HUES48 (cell line): ENCODE measurements at regions not wholly inside any gene's neighbourhood (a gene's known extent, or its start where the extent isn't known, plus 50 kb on each side); places are given as distances from the start of the nearest gene placed in this dataset.

Source experiments
- H3K27ac ChIP-seq: one replicate; pipeline ENCODE4 v1.7.0; 2013; ENCODE audit warnings: low read depth, low read length, inconsistent platforms
- H3K27me3 ChIP-seq: 2 replicates; pipeline ENCODE4 v1.6.1; 2013; ENCODE audit warnings: mild to moderate bottlenecking, low read length; ENCODE audit not compliant: control insufficient read depth, insufficient read depth
- H3K36me3 ChIP-seq: 2 replicates; pipeline ENCODE4 v1.6.1; 2013; ENCODE audit warnings: low read length; ENCODE audit not compliant: control insufficient read depth, insufficient read depth
- H3K4me1 ChIP-seq: 2 replicates; pipeline ENCODE4 v1.6.1; 2013; ENCODE audit warnings: mild to moderate bottlenecking, low read length; ENCODE audit not compliant: control insufficient read depth, insufficient read depth
- H3K4me3 ChIP-seq: 2 replicates; pipeline ENCODE4 v1.5.1; 2013; ENCODE audit warnings: mild to moderate bottlenecking, low read depth, low read length
- H3K9ac ChIP-seq: 2 replicates; pipeline ENCODE4 v1.6.1; 2013; ENCODE audit warnings: mild to moderate bottlenecking, low read depth, low read length, moderate library complexity
- H3K9me3 ChIP-seq: 2 replicates; pipeline ENCODE4 v1.6.1; 2013; ENCODE audit warnings: low read length; ENCODE audit not compliant: control insufficient read depth, insufficient read depth

GRCh38 chr9:88326936-88327335 lies 61.3 kb upstream of the SPIN1 start:
- no peaks in the 10 kb centered on the region for H3K4me1 ChIP-seq
- H3K9ac ChIP-seq, result no peak overlapping the region
- H3K27ac ChIP-seq, result no peak overlapping the region
- H3K27me3 ChIP-seq, result no peaks in the 10 kb centered on the region
- H3K9me3 ChIP-seq, result no peaks in the 10 kb centered on the region
- no peak overlapping the region for H3K4me3 ChIP-seq
- no peaks in the 10 kb centered on the region for H3K36me3 ChIP-seq

DNA sequence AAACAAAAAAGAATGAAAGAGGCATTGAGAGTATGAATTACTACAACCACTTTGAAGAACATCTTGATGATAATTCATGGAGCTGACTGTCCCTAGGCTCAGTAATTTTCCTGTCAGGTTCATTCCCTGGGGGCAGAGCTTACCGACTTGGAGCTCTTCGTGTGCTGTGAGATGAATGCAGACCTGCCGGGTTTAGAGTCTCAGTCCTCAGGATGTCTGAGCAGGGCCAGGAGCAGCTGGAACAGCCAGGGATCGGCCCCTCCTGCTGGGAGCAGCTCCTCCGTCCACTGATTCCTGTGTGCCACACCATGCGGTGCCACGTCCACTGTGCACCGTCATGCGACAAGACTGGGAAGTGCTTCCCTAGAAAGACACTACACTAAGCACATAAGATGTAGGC lies 62.2 kb upstream of the SPIN1 start:
- Histone ChIP-seq H3K9ac (no peak overlapping the region), H3K4me3 (no peak overlapping the region), H3K4me1 (no peaks in the 10 kb centered on the region)

DNA sequence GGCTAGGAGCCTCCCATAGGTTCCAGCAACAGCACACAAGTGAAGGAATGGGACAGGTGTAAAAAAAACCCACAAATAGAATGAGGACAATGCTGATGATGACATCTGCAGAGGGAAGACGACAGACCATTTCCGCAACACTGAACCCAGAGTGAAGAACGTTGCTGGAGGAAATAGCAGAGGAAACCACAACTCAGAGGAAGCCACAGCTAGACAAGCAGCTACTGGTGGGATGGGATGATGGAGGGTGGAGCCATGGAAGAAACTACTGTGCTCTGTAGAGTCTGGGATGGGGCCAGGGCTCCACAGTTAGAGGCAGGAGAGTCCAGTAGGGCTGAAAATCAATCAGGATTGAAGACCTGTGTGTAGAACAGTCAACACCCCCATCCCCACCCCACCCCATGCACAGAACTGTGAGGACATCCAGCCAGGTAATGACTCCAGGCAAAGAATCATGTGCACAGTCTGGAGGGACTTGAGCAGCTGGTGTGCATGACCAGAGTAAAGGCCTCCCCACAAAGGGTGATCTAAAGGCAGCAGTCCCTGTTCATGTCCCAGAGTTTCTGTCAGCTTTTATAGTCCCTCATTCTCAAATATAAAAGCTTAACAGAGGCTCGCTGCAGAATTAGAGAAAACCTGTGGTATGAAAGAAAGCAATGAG lies 65.2 kb upstream of the SPIN1 start:
- Histone ChIP-seq H3K9ac (no peak overlapping the region), H3K27ac (no peak overlapping the region)

More for the DNA sequence above, 62.2 kb upstream of the SPIN1 start:
- no peaks in the 10 kb centered on the region for H3K27me3 ChIP-seq
- no peak overlapping the region for H3K27ac ChIP-seq
- no peaks in the 10 kb centered on the region for H3K36me3 ChIP-seq
- no peaks in the 10 kb centered on the region for H3K9me3 ChIP-seq

DNA sequence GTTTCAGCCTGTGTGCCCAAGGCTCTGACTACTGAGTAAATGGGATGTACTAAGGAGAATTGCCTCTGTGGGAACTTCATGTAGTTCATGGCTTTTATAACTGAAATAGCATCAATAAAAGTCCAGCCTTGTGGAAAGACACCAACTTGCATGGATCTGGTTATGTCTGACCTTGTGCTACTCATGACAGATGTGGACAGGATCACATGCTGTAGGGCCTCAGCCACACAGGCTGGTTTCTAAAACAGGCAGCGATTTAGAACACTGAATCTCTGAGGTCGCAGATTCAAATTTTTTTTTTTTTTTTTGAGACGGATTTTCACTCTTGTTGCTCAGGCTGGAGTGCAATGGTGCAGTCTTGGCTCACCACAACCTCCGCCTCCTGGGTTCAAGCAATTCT lies 66.5 kb upstream of the SPIN1 start:
- H3K36me3 ChIP-seq, result no peaks in the 10 kb centered on the region
- no peak overlapping the region for H3K27ac ChIP-seq
- H3K9ac ChIP-seq, result no peak overlapping the region
- no peak overlapping the region for H3K4me3 ChIP-seq
- no peaks in the 10 kb centered on the region for H3K4me1 ChIP-seq
- no peaks in the 10 kb centered on the region for H3K27me3 ChIP-seq
- H3K9me3 ChIP-seq, result no peaks in the 10 kb centered on the region

More for the DNA sequence above, 65.2 kb upstream of the SPIN1 start:
- Histone ChIP-seq H3K9me3 (no peaks in the 10 kb centered on the region), H3K4me1 (no peaks in the 10 kb centered on the region), H3K4me3 (no peak overlapping the region), H3K27me3 (no peaks in the 10 kb centered on the region), H3K36me3 (no peaks in the 10 kb centered on the region)

DNA sequence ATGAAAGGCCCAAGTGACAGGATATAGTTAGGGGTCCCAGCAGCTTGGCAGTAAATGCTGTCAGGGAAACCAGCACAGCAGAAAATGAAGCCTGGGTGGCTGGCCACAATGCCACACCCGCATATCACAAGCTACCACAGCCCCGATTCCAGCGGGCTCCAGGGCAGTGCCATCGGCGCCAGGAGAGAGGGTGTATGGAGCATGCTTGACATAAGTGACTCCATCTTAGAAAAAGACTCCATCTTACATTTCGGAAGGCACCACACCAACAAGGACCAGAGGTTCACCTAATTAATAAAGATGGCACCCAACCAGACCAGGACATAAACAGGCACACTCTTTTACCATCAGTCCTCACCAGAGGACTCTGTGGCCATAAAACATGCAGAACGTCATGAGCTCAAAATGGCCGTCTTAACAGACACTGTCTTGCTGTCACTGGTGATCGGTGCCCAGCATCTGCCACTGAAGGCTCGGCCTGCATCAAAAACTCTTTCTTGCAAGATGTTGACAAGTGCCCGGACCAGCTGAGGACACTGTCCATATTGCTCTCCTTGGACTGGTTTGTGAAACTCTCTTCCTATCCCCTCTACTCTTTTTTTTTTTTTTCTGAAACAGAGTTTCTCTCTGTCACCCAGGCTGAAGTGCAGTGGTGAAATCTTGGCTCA lies 67.4 kb upstream of the SPIN1 start:
- Histone ChIP-seq H3K4me1 (no peaks in the 10 kb centered on the region), H3K27me3 (no peaks in the 10 kb centered on the region), H3K4me3 (no peak overlapping the region), H3K9me3 (no peaks in the 10 kb centered on the region), H3K9ac (no peak overlapping the region), H3K36me3 (no peaks in the 10 kb centered on the region), H3K27ac (no peak overlapping the region)

DNA sequence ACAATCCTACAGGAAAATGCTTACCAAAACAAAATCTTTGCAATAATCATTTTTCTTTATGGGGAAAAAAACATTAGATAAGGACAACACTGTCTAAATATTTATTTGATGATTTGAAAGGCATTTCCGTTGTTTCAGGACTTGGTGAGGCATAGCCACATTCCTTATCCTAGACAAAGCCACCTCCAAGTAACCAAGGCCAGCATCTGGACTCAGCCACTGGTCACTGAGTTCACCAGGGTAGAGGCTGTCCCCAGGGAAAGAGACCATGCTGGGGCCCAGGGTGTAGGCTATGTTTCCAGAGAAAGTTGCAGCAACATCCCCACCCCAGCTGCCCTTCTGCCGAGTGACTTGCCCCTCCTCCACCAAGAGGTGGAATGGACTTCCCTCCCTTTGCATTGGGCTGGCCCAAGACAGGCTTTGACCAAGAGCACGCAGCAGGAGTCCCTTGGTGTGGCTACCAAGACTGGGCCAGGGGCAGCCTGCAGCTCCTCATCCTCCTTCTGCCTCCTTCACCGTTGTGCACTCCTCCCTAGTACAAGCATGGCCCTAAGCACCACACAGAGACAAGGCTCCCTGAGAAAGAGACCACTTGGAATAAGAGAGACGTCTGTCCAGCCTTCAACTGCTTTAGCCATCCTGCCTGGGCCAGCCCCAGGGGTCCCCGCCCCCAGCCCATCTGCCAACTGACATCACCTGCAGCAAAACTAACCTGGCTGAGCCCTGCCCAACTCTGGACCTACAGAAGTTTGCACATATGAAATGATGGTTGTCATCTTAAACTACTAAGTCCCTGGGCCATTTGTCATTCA lies 68.1 kb upstream of the SPIN1 start:
- H3K36me3 ChIP-seq, result no peaks in the 10 kb centered on the region
- no peak overlapping the region for H3K9ac ChIP-seq
- H3K27me3 ChIP-seq, result no peaks in the 10 kb centered on the region
- H3K4me1 ChIP-seq, result no peaks in the 10 kb centered on the region
- no peaks in the 10 kb centered on the region for H3K9me3 ChIP-seq
- H3K4me3 ChIP-seq, result no peak overlapping the region
- no peak overlapping the region for H3K27ac ChIP-seq

- Histone ChIP-seq H3K9ac (no peak overlapping the region), H3K27me3 (no peaks in the 10 kb centered on the region), H3K4me1 (peaks cover 26% of the 10 kb centered on the region), H3K4me3 (peak overlapping the region; percentile 6), H3K27ac (peak overlapping the region; percentile 90), H3K9me3 (no peaks in the 10 kb centered on the region), H3K36me3 (no peaks in the 10 kb centered on the region)
These were observed 74.7 kb upstream of the SPIN1 start for GRCh38 chr9:88313364-88314220.

- H3K9ac ChIP-seq, result no peak overlapping the region
- no peak overlapping the region for H3K4me3 ChIP-seq
- H3K27ac ChIP-seq, result peak overlapping the region; percentile 90
- no peaks in the 10 kb centered on the region for H3K27me3 ChIP-seq
- no peaks in the 10 kb centered on the region for H3K36me3 ChIP-seq
- H3K9me3 ChIP-seq, result no peaks in the 10 kb centered on the region
- H3K4me1 ChIP-seq, result peaks cover 26% of the 10 kb centered on the region
These were observed 75.6 kb upstream of the SPIN1 start for GRCh38 chr9:88312517-88313103.

- Histone ChIP-seq H3K9me3 (no peaks in the 10 kb centered on the region), H3K9ac (no peak overlapping the region), H3K27ac (no peak overlapping the region), H3K4me1 (peaks cover 26% of the 10 kb centered on the region), H3K36me3 (no peaks in the 10 kb centered on the region), H3K27me3 (no peaks in the 10 kb centered on the region), H3K4me3 (no peak overlapping the region)
These were observed 76.2 kb upstream of the SPIN1 start for GRCh38 chr9:88312045-88312444.

- Histone ChIP-seq H3K27me3 (no peaks in the 10 kb centered on the region), H3K27ac (no peak overlapping the region), H3K4me1 (peaks cover 26% of the 10 kb centered on the region), H3K9ac (no peak overlapping the region), H3K9me3 (no peaks in the 10 kb centered on the region), H3K36me3 (no peaks in the 10 kb centered on the region), H3K4me3 (no peak overlapping the region)
These were observed 77.8 kb upstream of the SPIN1 start for GRCh38 chr9:88310310-88310980.
